H9 (cell line): ENCODE measurements at regions not wholly inside any gene's neighbourhood (a gene's known extent, or its start where the extent isn't known, plus 50 kb on each side); places are given as distances from the start of the nearest gene placed in this dataset.

ENCODE experiments used
- DNase-seq: peaks from one replicate; pipeline ENCODE4 v3.0.0-alpha.2; 2017
- H2AFZ ChIP-seq: one replicate; pipeline ENCODE4 v1.6.1; 2013; ENCODE audit warnings: mild to moderate bottlenecking, low read length, control low read depth, moderate library complexity
- H2AK5ac ChIP-seq: 2 replicates; pipeline ENCODE4 v1.6.1; 2013; ENCODE audit warnings: low read length, control low read depth, mixed read lengths; ENCODE audit not compliant: insufficient read length
- H2BK120ac ChIP-seq: one replicate; pipeline ENCODE4 v1.6.1; 2013; ENCODE audit warnings: low read depth, mild to moderate bottlenecking, low read length, control low read depth, inconsistent platforms; ENCODE audit not compliant: poor library complexity, severe bottlenecking
- H2BK12ac ChIP-seq: 2 replicates; pipeline ENCODE4 v1.6.1; 2013; ENCODE audit warnings: low read length, control low read depth, mixed read lengths, low read depth; ENCODE audit not compliant: insufficient read length
- H2BK15ac ChIP-seq: 2 replicates; pipeline ENCODE4 v1.6.1; 2013; ENCODE audit warnings: low read depth, low read length, control low read depth
- H2BK20ac ChIP-seq: one replicate; pipeline ENCODE4 v1.6.1; 2013; ENCODE audit warnings: low read depth, mild to moderate bottlenecking, low read length, control low read depth, inconsistent platforms; ENCODE audit not compliant: poor library complexity, severe bottlenecking
- H2BK5ac ChIP-seq: 2 replicates; pipeline ENCODE4 v1.6.1; 2013; ENCODE audit warnings: low read length, control low read depth, mixed read lengths; ENCODE audit not compliant: insufficient read length
- H3K14ac ChIP-seq: 2 replicates; pipeline ENCODE4 v1.6.1; 2013; ENCODE audit warnings: low read length, control low read depth; ENCODE audit not compliant: insufficient read depth
- H3K18ac ChIP-seq: 2 replicates; pipeline ENCODE4 v1.6.1; 2013; ENCODE audit warnings: low read depth, mild to moderate bottlenecking, mixed read lengths, low read length, control low read depth; ENCODE audit not compliant: insufficient read length
- H3K23ac ChIP-seq: 2 replicates; pipeline ENCODE4 v1.6.1; 2013; ENCODE audit warnings: low read length, control low read depth, mixed read lengths, low read depth; ENCODE audit not compliant: insufficient read length
- H3K23me2 ChIP-seq: 2 replicates; pipeline ENCODE4 v1.6.1; 2013; ENCODE audit warnings: low read depth, mild to moderate bottlenecking, mixed read lengths, low read length, control low read depth; ENCODE audit not compliant: insufficient read length, poor library complexity, severe bottlenecking
- H3K27ac ChIP-seq: 2 replicates; pipeline ENCODE4 v1.5.1; 2013; ENCODE audit warnings: low read length, control low read depth, mixed read lengths, low read depth; ENCODE audit not compliant: insufficient read length
- H3K27me3 ChIP-seq: 2 replicates; pipeline ENCODE4 v1.6.1; 2013; ENCODE audit warnings: low read length, control low read depth, inconsistent platforms; ENCODE audit not compliant: insufficient read depth
- H3K4ac ChIP-seq: 2 replicates; pipeline ENCODE4 v1.6.1; 2013; ENCODE audit warnings: low read depth, mild to moderate bottlenecking, control low read depth, inconsistent platforms, low read length, moderate library complexity
- H3K4me1 ChIP-seq: 2 replicates; pipeline ENCODE4 v1.6.1; 2013; ENCODE audit warnings: low read length, control low read depth, inconsistent platforms; ENCODE audit not compliant: insufficient read depth
- H3K4me2 ChIP-seq: 2 replicates; pipeline ENCODE4 v1.6.1; 2013; ENCODE audit warnings: low read length, control low read depth, mixed read lengths; ENCODE audit not compliant: insufficient read length, insufficient read depth
- H3K56ac ChIP-seq: 2 replicates; pipeline ENCODE4 v1.6.1; 2013; ENCODE audit warnings: low read depth, mild to moderate bottlenecking, mixed read lengths, low read length, control low read depth; ENCODE audit not compliant: insufficient read length
- H3K79me1 ChIP-seq: 2 replicates; pipeline ENCODE4 v1.6.1; 2013; ENCODE audit warnings: low read depth, mild to moderate bottlenecking, moderate library complexity, low read length, control low read depth, inconsistent platforms; ENCODE audit not compliant: insufficient read depth, poor library complexity, severe bottlenecking
- H3K79me2 ChIP-seq: 2 replicates; pipeline ENCODE4 v1.6.1; 2013; ENCODE audit warnings: low read length, control low read depth, inconsistent platforms; ENCODE audit not compliant: insufficient read depth
- H3K9ac ChIP-seq: 2 replicates; pipeline ENCODE4 v1.6.1; 2013; ENCODE audit warnings: low read length, control low read depth, mixed read lengths; ENCODE audit not compliant: insufficient read length; ENCODE audit errors: extremely low read depth
- H3K9me3 ChIP-seq: one replicate; pipeline ENCODE4 v1.6.1; 2013; ENCODE audit warnings: low read depth, low read length, inconsistent platforms; ENCODE audit not compliant: control insufficient read depth
- H3T11ph ChIP-seq: one replicate; pipeline ENCODE4 v1.6.1; 2013; ENCODE audit warnings: mild to moderate bottlenecking, low read length, control low read depth, inconsistent platforms
- H4K20me1 ChIP-seq: one replicate; pipeline ENCODE4 v1.6.1; 2013; ENCODE audit not compliant: control insufficient read depth, insufficient read length, insufficient read depth
- H4K5ac ChIP-seq: 2 replicates; pipeline ENCODE4 v1.6.1; 2013; ENCODE audit warnings: low read depth, mild to moderate bottlenecking, mixed read lengths, low read length, control low read depth; ENCODE audit not compliant: insufficient read length
- H4K8ac ChIP-seq: replicated peaks from 2 replicates; pipeline ENCODE4 v1.6.1; 2013; ENCODE audit warnings: low read length, control low read depth, mixed read lengths, low read depth; ENCODE audit not compliant: insufficient read length
- H4K91ac ChIP-seq: 2 replicates; pipeline ENCODE4 v1.6.1; 2013; ENCODE audit warnings: low read depth, mild to moderate bottlenecking, moderate library complexity, mixed read lengths, low read length, control low read depth; ENCODE audit not compliant: insufficient read length
- H3K27ac Mint-ChIP-seq, 3 experiments: 2 replicates in 2 of 3; 3 replicates in 1 of 3; pipeline ENCODE4 v1.8.0; 2020 to 2021; ENCODE audit warnings: mixed read lengths in 3 of 3, mild to moderate bottlenecking in 1 of 3, moderate library complexity in 1 of 3
- H3K27me3 Mint-ChIP-seq: 2 replicates; pipeline ENCODE4 v1.8.0; 2021; ENCODE audit warnings: low read depth, mild to moderate bottlenecking, moderate library complexity, mixed read lengths
- H3K36me3 Mint-ChIP-seq, 3 experiments: 2 replicates in 2 of 3; 3 replicates in 1 of 3; pipeline ENCODE4 v1.8.0; 2020 to 2021; ENCODE audit warnings: low read depth in 3 of 3, mixed read lengths in 3 of 3; ENCODE audit not compliant: insufficient read depth in 1 of 3
- H3K4me1 Mint-ChIP-seq, 2 experiments: 2 replicates each; pipeline ENCODE4 v1.8.0; 2020; ENCODE audit warnings: mixed read lengths in 2 of 2
- H3K4me3 Mint-ChIP-seq, 2 experiments: 2 replicates in 1 of 2; 3 replicates in 1 of 2; pipeline ENCODE4 v1.8.0; 2020 to 2021; ENCODE audit warnings: mild to moderate bottlenecking in 2 of 2, mixed read lengths in 2 of 2, moderate library complexity in 1 of 2
- H3K9me3 Mint-ChIP-seq, 2 experiments: 2 replicates in 1 of 2; 3 replicates in 1 of 2; pipeline ENCODE4 v1.8.0; 2020; ENCODE audit warnings: mild to moderate bottlenecking in 2 of 2, mixed read lengths in 2 of 2, moderate library complexity in 1 of 2
- WGBS: extraction: QIAGEN DNeasy Blood & Tissue Kit; methylation state at CpG from one replicate; pipeline ENCODE4 v1.1.7; 2013; ENCODE audit warnings: missing lambda C conversion rate, low lambda C conversion rate, mixed read lengths; ENCODE audit not compliant: insufficient read length; ENCODE audit errors: extremely low coverage; 5-methylcytosine and 5-hydroxymethylcytosine counted together
- TF ChIP-seq, protein P1 (sequence below): fragments of 200-600 bp; sonication (generic); conservative IDR thresholded peaks from 3 replicates; pipeline ENCODE4 v1.8.0; 2021; ENCODE audit warnings: antibody characterized with exemption, mild to moderate bottlenecking

- no peaks in the 10 kb centered on the region for H3K27me3 ChIP-seq
- H3K27ac ChIP-seq: no peak overlapping the region
- WGBS: no CpG with 5 or more reads among the region's 6 CpGs
Observed at GRCh38 chr14:97361181-97361580, 564.0 kb downstream of the VRK1 start.

More at GRCh38 chr14:97361181-97361580, 564.0 kb downstream of the VRK1 start:
- no peaks in the 10 kb centered on the region for H4K20me1 ChIP-seq
- no peak overlapping the region for H2BK120ac ChIP-seq
- no peak overlapping the region for H3K23ac ChIP-seq
- no peak overlapping the region for H3K18ac ChIP-seq
- no peak overlapping the region for H3T11ph ChIP-seq
- no peak overlapping the region for H2BK12ac ChIP-seq
- H2BK15ac ChIP-seq: no peak overlapping the region
- Mint-ChIP-seq H3K27ac (no peak overlapping the region), H3K4me3 (no peak overlapping the region), H3K9me3 (peaks cover 0 to 2% of the 10 kb centered on the region in 2 experiments; a peak in 1 of 5 replicates), H3K36me3 (no peaks in the 10 kb centered on the region), H3K4me1 (peaks cover 5 to 6% of the 10 kb centered on the region in 2 experiments), H3K27me3 (peaks cover 3% of the 10 kb centered on the region)
- H4K5ac ChIP-seq: no peak overlapping the region
- H3K14ac ChIP-seq: no peak overlapping the region
- no peak overlapping the region for H4K91ac ChIP-seq
- no peaks in the 10 kb centered on the region for H3K79me1 ChIP-seq
- no peak overlapping the region for H4K8ac ChIP-seq
- no peak overlapping the region for H2AK5ac ChIP-seq
- TF ChIP-seq, protein P1, sequence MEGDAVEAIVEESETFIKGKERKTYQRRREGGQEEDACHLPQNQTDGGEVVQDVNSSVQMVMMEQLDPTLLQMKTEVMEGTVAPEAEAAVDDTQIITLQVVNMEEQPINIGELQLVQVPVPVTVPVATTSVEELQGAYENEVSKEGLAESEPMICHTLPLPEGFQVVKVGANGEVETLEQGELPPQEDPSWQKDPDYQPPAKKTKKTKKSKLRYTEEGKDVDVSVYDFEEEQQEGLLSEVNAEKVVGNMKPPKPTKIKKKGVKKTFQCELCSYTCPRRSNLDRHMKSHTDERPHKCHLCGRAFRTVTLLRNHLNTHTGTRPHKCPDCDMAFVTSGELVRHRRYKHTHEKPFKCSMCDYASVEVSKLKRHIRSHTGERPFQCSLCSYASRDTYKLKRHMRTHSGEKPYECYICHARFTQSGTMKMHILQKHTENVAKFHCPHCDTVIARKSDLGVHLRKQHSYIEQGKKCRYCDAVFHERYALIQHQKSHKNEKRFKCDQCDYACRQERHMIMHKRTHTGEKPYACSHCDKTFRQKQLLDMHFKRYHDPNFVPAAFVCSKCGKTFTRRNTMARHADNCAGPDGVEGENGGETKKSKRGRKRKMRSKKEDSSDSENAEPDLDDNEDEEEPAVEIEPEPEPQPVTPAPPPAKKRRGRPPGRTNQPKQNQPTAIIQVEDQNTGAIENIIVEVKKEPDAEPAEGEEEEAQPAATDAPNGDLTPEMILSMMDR: no peak
- H3K4me1 ChIP-seq: no peaks in the 10 kb centered on the region
- no peak overlapping the region for H2AFZ ChIP-seq
- no peaks in the 10 kb centered on the region for H3K79me2 ChIP-seq
- no peaks in the 10 kb centered on the region for H3K23me2 ChIP-seq
- H3K56ac ChIP-seq: no peak overlapping the region
- H3K4me2 ChIP-seq: no peak overlapping the region
- no peak overlapping the region for H2BK20ac ChIP-seq
- no peak overlapping the region for H2BK5ac ChIP-seq
- no peak overlapping the region for H3K9ac ChIP-seq
- H3K4ac ChIP-seq: no peak overlapping the region
- no peak for DNase-seq
- H3K9me3 ChIP-seq: no peaks in the 10 kb centered on the region
